Loucy (cell line): ENCODE measurements at regions not wholly inside any gene's neighbourhood (a gene's known extent, or its start where the extent isn't known, plus 50 kb on each side); places are given as distances from the start of the nearest gene placed in this dataset.

Experiments
- H2AFZ ChIP-seq: fragments of 200-600 bp; sonication (generic); 2 replicates; pipeline ENCODE4 v1.6.0; 2016; ENCODE audit warnings: antibody characterized with exemption, mild to moderate bottlenecking, low read length, moderate library complexity
- H3F3A ChIP-seq: fragments of 200-600 bp; 2 replicates; pipeline ENCODE4 v1.6.0; 2016; ENCODE audit warnings: antibody characterized with exemption, low read depth, mild to moderate bottlenecking
- H3K27me3 ChIP-seq: fragments of 200-600 bp; sonication (generic); 2 replicates; pipeline ENCODE4 v1.6.1; 2014; ENCODE audit warnings: low read length, mild to moderate bottlenecking; ENCODE audit not compliant: insufficient read depth, poor library complexity, severe bottlenecking
- H3K36me3 ChIP-seq: fragments of 200-600 bp; sonication (generic); 2 replicates; pipeline ENCODE4 v1.6.1; 2016; ENCODE audit warnings: low read length; ENCODE audit not compliant: insufficient read depth
- H3K4me1 ChIP-seq: fragments of 200-600 bp; sonication (generic); 2 replicates; pipeline ENCODE4 v1.5.1; 2014; ENCODE audit warnings: low read length, mild to moderate bottlenecking; ENCODE audit not compliant: insufficient read depth, poor library complexity, severe bottlenecking
- H3K4me2 ChIP-seq: fragments of 200-600 bp; sonication (generic); 2 replicates; pipeline ENCODE4 v1.6.0; 2014; ENCODE audit warnings: antibody characterized with exemption, low read length, low read depth, mild to moderate bottlenecking; ENCODE audit not compliant: poor library complexity, severe bottlenecking
- H3K4me3 ChIP-seq: fragments of 200-600 bp; sonication (generic); 2 replicates; pipeline ENCODE4 v1.5.1; 2014; ENCODE audit warnings: low read length, mild to moderate bottlenecking, mixed read lengths; ENCODE audit not compliant: poor library complexity, severe bottlenecking
- H3K79me2 ChIP-seq: fragments of 200-600 bp; sonication (generic); 2 replicates; pipeline ENCODE4 v1.6.1; 2014; ENCODE audit warnings: low read length; ENCODE audit not compliant: insufficient read depth
- H3K9ac ChIP-seq: fragments of 200-600 bp; sonication (generic); 2 replicates; pipeline ENCODE4 v1.6.0; 2014; ENCODE audit warnings: mild to moderate bottlenecking, low read depth, low read length, moderate library complexity; ENCODE audit not compliant: poor library complexity, severe bottlenecking
- H3K9me2 ChIP-seq: fragments of 200-600 bp; sonication (generic); replicated peaks from 2 replicates; pipeline ENCODE4 v1.6.1; 2016; ENCODE audit warnings: low read depth, low read length, mixed read lengths
- H3K9me3 ChIP-seq: fragments of 200-600 bp; sonication (generic); 2 replicates; pipeline ENCODE4 v1.6.1; 2014; ENCODE audit warnings: mild to moderate bottlenecking, antibody characterized with exemption, low read length, low read depth; ENCODE audit not compliant: insufficient read depth
- H4K20me1 ChIP-seq: fragments of 200-600 bp; sonication (generic); 2 replicates; pipeline ENCODE4 v1.6.0; 2014; ENCODE audit warnings: antibody characterized with exemption, low read length, mild to moderate bottlenecking; ENCODE audit not compliant: insufficient read depth, poor library complexity, severe bottlenecking
- EZH2phosphoT487 ChIP-seq: fragments of 200-600 bp; IDR thresholded peaks from 2 replicates; pipeline ENCODE4 v1.6.1; 2018; ENCODE audit warnings: antibody characterized with exemption, mild to moderate bottlenecking, moderate library complexity, borderline replicate concordance
- TF ChIP-seq, protein P1 (sequence below): fragments of 200-600 bp; sonication (generic); conservative IDR thresholded peaks from 2 replicates; pipeline ENCODE4 v1.5.1; 2014; ENCODE audit warnings: mild to moderate bottlenecking, antibody characterized with exemption, low read length

DNA sequence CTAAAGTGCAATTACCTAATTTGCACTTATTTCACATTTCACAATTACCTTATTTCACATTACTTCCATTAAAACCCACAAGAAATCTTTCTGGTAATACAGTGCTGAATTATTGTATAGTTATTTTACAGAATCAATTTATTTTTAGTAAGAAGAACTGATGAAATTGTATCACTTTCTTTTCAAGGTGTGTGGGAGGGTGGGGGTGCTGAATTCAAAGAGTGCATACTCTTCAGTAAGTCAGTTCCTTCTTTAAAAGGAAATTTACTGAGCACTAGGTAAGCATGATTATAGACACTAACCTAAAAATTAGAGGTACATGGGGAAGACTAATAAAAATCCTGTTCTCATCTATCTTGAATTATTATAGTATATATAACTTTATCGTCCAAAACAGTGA lies 731.6 kb upstream of the ADGRL4 start:
- no peaks in the 10 kb centered on the region for H3K79me2 ChIP-seq
- H3K4me2 ChIP-seq: no peak overlapping the region
- no peak overlapping the region for H3K4me3 ChIP-seq
- H3K9me2 ChIP-seq: no peaks in the 10 kb centered on the region
- no peak overlapping the region for H2AFZ ChIP-seq
- no peaks in the 10 kb centered on the region for H3K9me3 ChIP-seq
- no peaks in the 10 kb centered on the region for H3K4me1 ChIP-seq
- H4K20me1 ChIP-seq: no peaks in the 10 kb centered on the region
- no peak for TF ChIP-seq EZH2phosphoT487
- TF ChIP-seq, protein P1, sequence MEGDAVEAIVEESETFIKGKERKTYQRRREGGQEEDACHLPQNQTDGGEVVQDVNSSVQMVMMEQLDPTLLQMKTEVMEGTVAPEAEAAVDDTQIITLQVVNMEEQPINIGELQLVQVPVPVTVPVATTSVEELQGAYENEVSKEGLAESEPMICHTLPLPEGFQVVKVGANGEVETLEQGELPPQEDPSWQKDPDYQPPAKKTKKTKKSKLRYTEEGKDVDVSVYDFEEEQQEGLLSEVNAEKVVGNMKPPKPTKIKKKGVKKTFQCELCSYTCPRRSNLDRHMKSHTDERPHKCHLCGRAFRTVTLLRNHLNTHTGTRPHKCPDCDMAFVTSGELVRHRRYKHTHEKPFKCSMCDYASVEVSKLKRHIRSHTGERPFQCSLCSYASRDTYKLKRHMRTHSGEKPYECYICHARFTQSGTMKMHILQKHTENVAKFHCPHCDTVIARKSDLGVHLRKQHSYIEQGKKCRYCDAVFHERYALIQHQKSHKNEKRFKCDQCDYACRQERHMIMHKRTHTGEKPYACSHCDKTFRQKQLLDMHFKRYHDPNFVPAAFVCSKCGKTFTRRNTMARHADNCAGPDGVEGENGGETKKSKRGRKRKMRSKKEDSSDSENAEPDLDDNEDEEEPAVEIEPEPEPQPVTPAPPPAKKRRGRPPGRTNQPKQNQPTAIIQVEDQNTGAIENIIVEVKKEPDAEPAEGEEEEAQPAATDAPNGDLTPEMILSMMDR: no peak
- H3K27me3 ChIP-seq: no peaks in the 10 kb centered on the region
- no peaks in the 10 kb centered on the region for H3F3A ChIP-seq
- no peak overlapping the region for H3K9ac ChIP-seq
- H3K36me3 ChIP-seq: no peaks in the 10 kb centered on the region

DNA sequence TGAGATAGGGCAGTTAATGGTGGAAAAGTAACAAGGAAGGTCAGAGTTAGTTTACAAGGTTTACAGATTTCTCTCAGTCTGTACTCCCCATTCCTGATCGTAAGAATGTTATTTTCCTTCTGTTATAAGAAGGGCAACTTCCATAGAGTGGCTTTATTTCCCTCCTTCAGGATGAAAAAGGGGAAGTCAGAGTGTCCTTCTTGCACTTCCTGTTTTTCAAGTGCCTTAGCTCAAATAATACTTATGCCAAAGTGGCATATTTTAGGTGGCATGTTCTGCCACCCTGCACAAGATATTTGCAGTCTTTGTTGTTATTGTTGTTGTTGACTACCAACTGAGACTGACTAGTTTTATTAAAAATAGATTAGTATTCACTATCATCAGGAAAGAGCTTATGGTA lies 730.7 kb upstream of the ADGRL4 start:
- Histone ChIP-seq H3K9me2 (no peaks in the 10 kb centered on the region), H3F3A (no peaks in the 10 kb centered on the region), H3K36me3 (no peaks in the 10 kb centered on the region), H3K4me2 (no peak overlapping the region), H3K4me3 (no peak overlapping the region), H3K27me3 (no peaks in the 10 kb centered on the region), H3K9me3 (no peaks in the 10 kb centered on the region), H3K4me1 (no peaks in the 10 kb centered on the region), H4K20me1 (no peaks in the 10 kb centered on the region), H2AFZ (no peak overlapping the region), H3K79me2 (no peaks in the 10 kb centered on the region), H3K9ac (no peak overlapping the region)
- no peak for TF ChIP-seq EZH2phosphoT487
- TF ChIP-seq, protein P1: no peak

- no peaks in the 10 kb centered on the region for H3K9me2 ChIP-seq
- no peaks in the 10 kb centered on the region for H3K9me3 ChIP-seq
- H3K36me3 ChIP-seq: no peaks in the 10 kb centered on the region
- H3F3A ChIP-seq: no peaks in the 10 kb centered on the region
- TF ChIP-seq EZH2phosphoT487: no peak
- TF ChIP-seq, protein P1: no peak
- H4K20me1 ChIP-seq: no peaks in the 10 kb centered on the region
- no peak overlapping the region for H3K4me2 ChIP-seq
- H3K79me2 ChIP-seq: no peaks in the 10 kb centered on the region
- no peaks in the 10 kb centered on the region for H3K4me1 ChIP-seq
- H2AFZ ChIP-seq: no peak overlapping the region
- H3K9ac ChIP-seq: no peak overlapping the region
- H3K4me3 ChIP-seq: no peak overlapping the region
- H3K27me3 ChIP-seq: no peaks in the 10 kb centered on the region
Observed at GRCh38 chr1:79732950-79733349, 726.4 kb upstream of the ADGRL4 start.
